ENCODE measurements at regions not wholly inside any gene's neighbourhood (a gene's known extent, or its start where the extent isn't known, plus 50 kb on each side); places are given as distances from the start of the nearest gene placed in this dataset.

DNA sequence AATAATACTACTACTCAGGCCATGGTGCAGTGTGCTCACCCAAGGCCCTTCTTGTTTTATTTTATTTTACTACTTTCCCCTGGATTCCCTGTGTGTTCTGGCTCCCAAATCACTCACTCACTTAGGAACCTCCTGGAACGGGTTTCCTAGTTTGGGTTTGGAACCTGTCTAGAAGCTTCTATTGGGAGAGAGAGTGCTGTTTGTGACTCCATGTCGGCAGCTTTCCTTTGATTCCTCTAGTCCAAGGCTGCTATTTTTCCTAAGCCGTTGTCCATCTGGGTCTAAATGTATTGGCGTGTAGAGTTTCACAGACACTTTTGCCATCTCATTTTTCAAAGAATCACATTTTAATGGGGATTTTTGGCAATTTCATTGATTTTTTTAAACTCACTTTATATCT lies 70.8 kb downstream of the FOXA2 start:
- H3K27ac ChIP-seq, result no peak overlapping the region
- no peaks in the 10 kb centered on the region for H3K4me1 ChIP-seq (ENCODE audit: control insufficient read depth in 1 of 2, insufficient read depth in 1 of 2, low read depth in 1 of 2, low read length in 1 of 2)
- no peaks in the 10 kb centered on the region for H3K36me3 ChIP-seq
- TF ChIP-seq, protein P1, sequence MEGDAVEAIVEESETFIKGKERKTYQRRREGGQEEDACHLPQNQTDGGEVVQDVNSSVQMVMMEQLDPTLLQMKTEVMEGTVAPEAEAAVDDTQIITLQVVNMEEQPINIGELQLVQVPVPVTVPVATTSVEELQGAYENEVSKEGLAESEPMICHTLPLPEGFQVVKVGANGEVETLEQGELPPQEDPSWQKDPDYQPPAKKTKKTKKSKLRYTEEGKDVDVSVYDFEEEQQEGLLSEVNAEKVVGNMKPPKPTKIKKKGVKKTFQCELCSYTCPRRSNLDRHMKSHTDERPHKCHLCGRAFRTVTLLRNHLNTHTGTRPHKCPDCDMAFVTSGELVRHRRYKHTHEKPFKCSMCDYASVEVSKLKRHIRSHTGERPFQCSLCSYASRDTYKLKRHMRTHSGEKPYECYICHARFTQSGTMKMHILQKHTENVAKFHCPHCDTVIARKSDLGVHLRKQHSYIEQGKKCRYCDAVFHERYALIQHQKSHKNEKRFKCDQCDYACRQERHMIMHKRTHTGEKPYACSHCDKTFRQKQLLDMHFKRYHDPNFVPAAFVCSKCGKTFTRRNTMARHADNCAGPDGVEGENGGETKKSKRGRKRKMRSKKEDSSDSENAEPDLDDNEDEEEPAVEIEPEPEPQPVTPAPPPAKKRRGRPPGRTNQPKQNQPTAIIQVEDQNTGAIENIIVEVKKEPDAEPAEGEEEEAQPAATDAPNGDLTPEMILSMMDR (IDR thresholded peaks at IDR 0.05), result no peak
- peaks cover 15% of the 10 kb centered on the region for H3K27me3 ChIP-seq
- no peak overlapping the region for H3K4me3 ChIP-seq (ENCODE audit: low read depth in 1 of 2, low read length in 1 of 2)
- no peaks in the 10 kb centered on the region for H3K9me3 ChIP-seq

DNA sequence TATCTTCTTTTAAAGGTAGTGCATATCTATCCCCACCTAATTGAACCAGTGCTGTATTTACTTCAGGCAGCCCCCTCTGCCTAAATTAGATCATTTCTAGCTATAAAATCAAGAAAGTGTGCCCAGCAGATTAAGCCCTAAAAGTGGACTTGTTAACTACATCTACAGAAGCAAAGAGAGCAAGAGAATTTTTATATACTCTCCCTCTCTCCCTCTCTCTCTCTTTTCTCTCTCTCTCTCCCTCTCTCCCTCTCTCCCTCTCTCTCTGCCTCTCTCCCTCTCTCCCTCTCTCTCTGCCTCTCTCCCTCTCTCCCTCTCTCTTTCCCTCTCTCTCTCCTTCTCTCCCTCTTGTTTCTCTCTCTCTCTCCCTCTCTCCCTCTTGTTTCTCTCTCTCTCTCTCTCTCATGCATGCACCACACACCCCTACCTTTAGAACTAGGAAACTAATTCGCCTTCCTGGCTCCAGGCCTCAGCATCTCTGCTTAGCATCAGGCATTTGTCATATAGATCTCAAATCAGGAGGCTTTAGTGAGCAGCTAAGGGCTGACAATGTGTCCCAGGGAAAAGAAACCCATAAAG lies 71.4 kb downstream of the FOXA2 start:
- Histone ChIP-seq H3K27me3 (peaks cover 15% of the 10 kb centered on the region), H3K4me1 (ENCODE audit: control insufficient read depth in 1 of 2, insufficient read depth in 1 of 2, low read depth in 1 of 2, low read length in 1 of 2) (no peaks in the 10 kb centered on the region), H3K36me3 (no peaks in the 10 kb centered on the region), H3K9me3 (no peaks in the 10 kb centered on the region), H3K4me3 (ENCODE audit: low read depth in 1 of 2, low read length in 1 of 2) (no peak overlapping the region), H3K27ac (no peak overlapping the region)
- TF ChIP-seq, protein P1 (IDR thresholded peaks at IDR 0.05), result no peak

DNA sequence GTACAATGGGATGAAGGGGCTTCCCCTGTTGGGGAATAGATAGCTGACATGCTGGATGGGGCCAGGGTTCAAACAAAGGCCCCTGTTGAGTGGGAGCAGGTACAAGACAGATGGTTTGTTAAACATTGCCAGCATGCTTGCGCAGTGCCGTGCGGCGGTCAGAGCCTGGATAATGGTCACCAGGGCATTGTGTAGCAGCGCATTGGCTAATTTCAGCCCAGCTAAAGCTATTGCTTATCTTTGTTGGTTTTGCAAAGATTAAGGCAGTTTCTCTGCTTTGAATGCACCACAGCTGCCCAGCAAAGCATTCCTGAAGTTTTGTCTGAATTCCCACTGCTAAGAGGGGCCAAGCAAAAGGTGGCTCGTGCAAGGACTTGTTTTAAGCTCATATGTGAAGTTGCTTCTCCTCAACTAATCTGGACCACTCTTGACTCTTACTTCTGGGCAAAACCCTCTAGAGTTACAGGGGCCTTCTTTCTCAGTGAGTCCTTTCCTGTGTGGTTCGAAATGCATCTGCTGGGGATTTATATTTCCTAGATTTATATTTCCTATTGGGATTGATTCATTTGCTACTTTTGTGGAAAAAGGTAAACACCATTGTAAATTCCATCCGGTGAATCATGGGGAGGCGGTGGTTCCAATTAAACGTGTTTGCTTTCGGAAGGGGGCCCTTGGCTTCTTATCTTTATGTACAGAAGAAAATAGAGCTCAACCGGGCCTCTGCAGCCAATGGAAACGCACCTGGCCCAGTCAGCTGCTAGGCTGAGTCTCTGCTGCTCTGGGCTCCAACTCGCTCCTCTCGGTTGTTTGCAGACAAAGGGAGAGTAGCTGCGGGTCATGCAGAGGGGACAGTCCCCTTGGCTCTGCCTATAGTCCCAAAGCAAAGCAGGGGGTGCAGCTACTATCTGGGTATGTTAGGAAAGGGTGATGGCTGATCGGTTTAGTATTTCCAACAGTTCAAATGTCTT lies 72.1 kb downstream of the FOXA2 start:
- H3K27ac ChIP-seq, result no peak overlapping the region
- peaks cover 15% of the 10 kb centered on the region for H3K27me3 ChIP-seq
- no peaks in the 10 kb centered on the region for H3K4me1 ChIP-seq (ENCODE audit: control insufficient read depth in 1 of 2, insufficient read depth in 1 of 2, low read depth in 1 of 2, low read length in 1 of 2)
- TF ChIP-seq, protein P1 (IDR thresholded peaks at IDR 0.05), result no peak
- H3K9me3 ChIP-seq, result no peaks in the 10 kb centered on the region
- no peak overlapping the region for H3K4me3 ChIP-seq (ENCODE audit: low read depth in 1 of 2, low read length in 1 of 2)
- no peaks in the 10 kb centered on the region for H3K36me3 ChIP-seq

DNA sequence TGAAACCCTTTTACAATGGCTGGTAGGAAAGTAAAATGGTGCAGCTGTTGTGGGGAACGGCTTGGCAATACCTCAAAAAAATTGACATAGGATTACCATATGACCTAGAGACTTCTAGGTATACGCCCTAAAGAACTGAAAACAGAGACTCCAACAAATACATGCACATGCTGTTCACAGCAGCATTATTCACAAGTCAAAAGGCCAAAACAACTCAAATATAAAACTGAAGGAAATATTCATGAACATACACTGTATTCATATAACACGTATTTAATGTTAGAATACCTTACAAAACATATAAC lies 74.6 kb downstream of the FOXA2 start:
- no peaks in the 10 kb centered on the region for H3K36me3 ChIP-seq
- no peak overlapping the region for H3K4me3 ChIP-seq (ENCODE audit: low read depth in 1 of 2, low read length in 1 of 2)
- no peaks in the 10 kb centered on the region for H3K9me3 ChIP-seq
- TF ChIP-seq, protein P1 (IDR thresholded peaks at IDR 0.05), result no peak
- H3K27me3 ChIP-seq, result peaks cover 15% of the 10 kb centered on the region
- no peak overlapping the region for H3K27ac ChIP-seq
- H3K4me1 ChIP-seq (ENCODE audit: control insufficient read depth in 1 of 2, insufficient read depth in 1 of 2, low read depth in 1 of 2, low read length in 1 of 2), result no peaks in the 10 kb centered on the region

DNA sequence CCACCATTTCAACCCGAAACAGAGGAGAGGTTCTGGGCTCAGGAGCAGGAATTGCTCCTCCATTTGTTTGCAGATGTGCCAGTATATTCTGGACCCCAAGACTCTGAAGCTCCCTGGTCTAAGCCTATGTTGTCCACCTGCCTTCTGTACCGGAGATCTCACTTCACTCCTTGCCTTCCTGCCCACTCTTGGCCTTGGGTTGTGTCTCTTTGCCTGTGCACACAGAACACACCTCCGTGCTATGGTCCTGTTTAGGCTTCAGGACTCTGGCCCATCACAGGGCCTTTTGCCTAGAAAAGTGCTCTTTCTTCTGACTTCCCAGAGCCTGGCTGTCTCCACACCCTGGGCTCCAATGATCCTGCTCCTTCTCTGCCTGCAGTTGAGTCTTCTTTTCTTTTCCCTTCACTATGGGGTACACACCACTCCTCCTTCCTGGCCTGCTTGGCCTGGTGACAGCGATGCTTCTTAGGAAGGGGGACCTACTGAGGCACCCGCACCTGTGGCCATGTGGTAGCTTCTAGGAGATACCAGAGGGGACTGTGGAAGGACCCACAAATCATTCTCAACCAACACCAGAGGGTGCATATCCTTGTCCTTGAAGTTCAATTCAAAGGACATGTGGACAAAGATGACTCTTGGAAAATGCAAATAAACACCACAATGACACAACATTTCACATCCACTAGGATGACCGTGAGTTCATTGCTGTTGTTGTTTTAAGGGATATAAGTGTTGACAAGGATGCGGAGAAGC lies 75.1 kb downstream of the FOXA2 start:
- no peak overlapping the region for H3K4me3 ChIP-seq (ENCODE audit: low read depth in 1 of 2, low read length in 1 of 2)
- H3K36me3 ChIP-seq, result no peaks in the 10 kb centered on the region
- TF ChIP-seq, protein P1 (IDR thresholded peaks at IDR 0.05), result no peak
- H3K4me1 ChIP-seq (ENCODE audit: control insufficient read depth in 1 of 2, insufficient read depth in 1 of 2, low read depth in 1 of 2, low read length in 1 of 2), result no peaks in the 10 kb centered on the region
- peaks cover 15% of the 10 kb centered on the region for H3K27me3 ChIP-seq
- no peaks in the 10 kb centered on the region for H3K9me3 ChIP-seq
- H3K27ac ChIP-seq, result no peak overlapping the region

Data from neutrophil (primary cell).